T-cell (primary cell): ENCODE measurements at regions not wholly inside any gene's neighbourhood (a gene's known extent, or its start where the extent isn't known, plus 50 kb on each side); places are given as distances from the start of the nearest gene placed in this dataset.

ENCODE experiments used
- ATAC-seq, 4 experiments: fragments of 200-7000 bp in 3 of 4; fragments of 150-1000 bp in 1 of 4; cut with Tn5 transposase; replicated peaks in 1 of 4; 1 replicate in 3 of 4; 2 replicates in 1 of 4; pipeline ENCODE4 v1.10.0; 2021; ENCODE audit warnings: moderate library complexity in 3 of 4, mild to moderate bottlenecking in 2 of 4, moderate number of reproducible peaks in 1 of 4
- CTCF ChIA-PET, 2 donors: fragments of 300-600 bp; sonication (Branson Sonifier 250); formaldehyde crosslinking; loops; one replicate each; lab custom pipeline; 2022; ENCODE audit warnings: antibody characterized with exemption in 2 of 2; lab: Charles Lee
- POLR2A ChIA-PET, 2 donors: fragments of 300-600 bp; sonication (Branson Sonifier 250); formaldehyde crosslinking; loops; one replicate each; lab custom pipeline; 2022; ENCODE audit warnings: antibody characterized with exemption in 2 of 2; lab: Charles Lee
- DNase-seq, 35 experiments: peaks; one replicate each; pipeline versions ENCODE4 v3.0.0 to v3.0.0-alpha.2; 2013 to 2023
- H3K27ac ChIP-seq: one replicate; pipeline ENCODE4 v1.5.1; 2013; ENCODE audit warnings: low read length
- H3K27me3 ChIP-seq, 2 experiments: replicated peaks in 1 of 2; 1 replicate in 1 of 2; 2 replicates in 1 of 2; pipeline versions ENCODE4 v1.6.1 to v1.7.0; 2013; ENCODE audit warnings: low read length in 1 of 2, mixed read lengths in 1 of 2; ENCODE audit not compliant: control insufficient read depth in 2 of 2, insufficient read depth in 2 of 2; ENCODE audit errors: extremely low read depth in 1 of 2
- H3K36me3 ChIP-seq, 2 donors: 1 replicate in 1 of 2; 2 replicates in 1 of 2; pipeline versions ENCODE4 v1.6.1 to v1.7.0; 2013; ENCODE audit warnings: low read length in 1 of 2; ENCODE audit not compliant: control insufficient read depth in 2 of 2, insufficient read depth in 1 of 2; ENCODE audit errors: extremely low read depth in 1 of 2
- H3K4me1 ChIP-seq, 2 experiments: 1 replicate in 1 of 2; 2 replicates in 1 of 2; pipeline versions ENCODE4 v1.6.1 to v1.7.0; 2013; ENCODE audit warnings: low read length in 2 of 2, mixed read lengths in 1 of 2; ENCODE audit not compliant: insufficient read depth in 2 of 2, control insufficient read depth in 1 of 2; ENCODE audit errors: extremely low read depth in 1 of 2
- H3K4me3 ChIP-seq, 2 donors: 1 replicate in 1 of 2; 2 replicates in 1 of 2; pipeline versions ENCODE4 v1.5.1 to v1.7.0; 2013; ENCODE audit warnings: mild to moderate bottlenecking in 2 of 2, low read length in 1 of 2, moderate library complexity in 1 of 2; ENCODE audit not compliant: control insufficient read depth in 1 of 2; ENCODE audit errors: extremely low read depth in 1 of 2
- H3K9me3 ChIP-seq: 2 replicates; pipeline ENCODE4 v1.7.0; 2013
- H3K27ac Mint-ChIP-seq, 2 donors: one replicate each; pipeline ENCODE4 v1.8.0; 2020 to 2021; ENCODE audit warnings: mild to moderate bottlenecking in 2 of 2, mixed read lengths in 2 of 2
- H3K27me3 Mint-ChIP-seq, 2 donors: one replicate each; pipeline ENCODE4 v1.8.0; 2021 to 2022; ENCODE audit warnings: mixed read lengths in 2 of 2
- H3K36me3 Mint-ChIP-seq: one replicate; pipeline ENCODE4 v1.8.0; 2021; ENCODE audit warnings: mixed read lengths
- H3K4me1 Mint-ChIP-seq, 3 donors: one replicate each; pipeline ENCODE4 v1.8.0; 2020 to 2022; ENCODE audit warnings: mixed read lengths in 3 of 3, mild to moderate bottlenecking in 1 of 3
- H3K4me3 Mint-ChIP-seq, 3 donors: one replicate each; pipeline ENCODE4 v1.8.0; 2020 to 2022; ENCODE audit warnings: mild to moderate bottlenecking in 3 of 3, mixed read lengths in 3 of 3, moderate library complexity in 3 of 3
- H3K9me3 Mint-ChIP-seq, 3 donors: one replicate each; pipeline ENCODE4 v1.8.0; 2020 to 2022; ENCODE audit warnings: mixed read lengths in 3 of 3
- WGBS: methylation state at CpG from one replicate; pipeline ENCODE4 v1.1.5; 2013; ENCODE audit warnings: missing lambda C conversion rate; ENCODE audit not compliant: insufficient coverage; 5-methylcytosine and 5-hydroxymethylcytosine counted together

- H3K9me3 ChIP-seq, result no peaks in the 10 kb centered on the region
- no peak overlapping the region for H3K27ac ChIP-seq
- no peaks in the 10 kb centered on the region for H3K36me3 ChIP-seq
- peaks cover 4 to 5% (median 5%) of the 10 kb centered on the region in 3 donors for H3K9me3 Mint-ChIP-seq
- ATAC-seq, result no peak
- no peaks in the 10 kb centered on the region for H3K27me3 Mint-ChIP-seq
- no peak overlapping the region for H3K27ac Mint-ChIP-seq
- peaks cover 4% of the 10 kb centered on the region for H3K36me3 Mint-ChIP-seq
- no peaks in the 10 kb centered on the region for H3K4me1 ChIP-seq
- H3K4me3 ChIP-seq, result no peak overlapping the region
- no peaks in the 10 kb centered on the region for H3K27me3 ChIP-seq
- POLR2A ChIA-PET, result no interaction called here
- WGBS, result 89% methylated on average over 9 of the region's 14 CpGs
- H3K4me1 Mint-ChIP-seq, result no peaks in the 10 kb centered on the region
- H3K4me3 Mint-ChIP-seq, result no peak overlapping the region
- no peak for DNase-seq
- CTCF ChIA-PET, result no interaction called here
Observed at GRCh38 chr12:125493704-125494308, 428.6 kb downstream of the AACS start.

DNA sequence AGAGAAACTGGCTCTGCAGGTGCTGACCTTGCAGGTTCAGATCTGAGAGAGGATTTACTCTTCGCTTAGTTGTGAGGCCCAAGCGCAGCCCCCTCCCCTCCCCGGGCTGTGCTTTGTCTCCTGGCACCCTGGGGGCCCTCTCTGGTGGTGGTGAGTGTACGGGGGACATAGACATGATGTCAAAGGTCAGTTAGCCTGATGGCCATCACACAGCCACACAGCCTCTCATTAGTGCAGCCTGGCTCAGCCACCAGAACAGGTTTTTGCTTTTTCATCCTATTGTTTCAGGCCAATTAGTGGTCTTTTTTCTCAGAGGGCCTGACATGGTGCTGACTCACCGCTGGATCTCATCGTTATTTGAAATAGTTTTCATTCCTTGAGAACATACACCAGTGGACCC, 437.9 kb downstream of the AACS start:
- no peaks in the 10 kb centered on the region for H3K27me3 Mint-ChIP-seq
- no peaks in the 10 kb centered on the region for H3K36me3 ChIP-seq
- DNase-seq (no peak), ATAC-seq (no peak)
- H3K4me1 Mint-ChIP-seq, result no peaks in the 10 kb centered on the region
- CTCF ChIA-PET, result no interaction called here
- peaks cover 0 to 5% (median 0%) of the 10 kb centered on the region in 3 donors for H3K9me3 Mint-ChIP-seq
- H3K4me3 ChIP-seq, result no peak overlapping the region
- no peaks in the 10 kb centered on the region for H3K27me3 ChIP-seq
- no peak overlapping the region for H3K27ac ChIP-seq
- 60% methylated on average over 1 of the region's 6 CpGs for WGBS
- no peaks in the 10 kb centered on the region for H3K36me3 Mint-ChIP-seq
- no peaks in the 10 kb centered on the region for H3K9me3 ChIP-seq
- H3K4me3 Mint-ChIP-seq, result no peak overlapping the region
- H3K27ac Mint-ChIP-seq, result no peak overlapping the region
- POLR2A ChIA-PET, result no interaction called here
- H3K4me1 ChIP-seq, result no peaks in the 10 kb centered on the region

DNA sequence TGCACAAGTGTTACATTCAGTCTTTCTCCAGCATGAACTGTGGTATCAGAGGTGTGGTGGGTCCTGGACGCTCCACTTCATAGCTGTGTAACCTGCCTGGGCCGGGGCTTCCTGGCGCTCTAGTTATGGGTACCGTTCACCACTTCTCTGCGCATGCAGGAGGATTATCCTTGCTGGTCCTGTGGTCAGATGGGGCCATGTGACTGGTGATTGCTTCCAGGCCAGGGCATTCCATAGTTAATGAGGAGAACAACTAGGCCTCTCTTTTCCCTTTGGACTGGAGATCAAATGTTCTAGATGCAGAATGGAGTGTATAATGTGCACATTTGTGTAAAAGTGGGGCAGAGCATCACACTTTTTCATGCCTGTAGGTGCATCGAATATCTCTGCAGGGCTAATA, 444.0 kb downstream of the AACS start:
- no peak for DNase-seq

DNA sequence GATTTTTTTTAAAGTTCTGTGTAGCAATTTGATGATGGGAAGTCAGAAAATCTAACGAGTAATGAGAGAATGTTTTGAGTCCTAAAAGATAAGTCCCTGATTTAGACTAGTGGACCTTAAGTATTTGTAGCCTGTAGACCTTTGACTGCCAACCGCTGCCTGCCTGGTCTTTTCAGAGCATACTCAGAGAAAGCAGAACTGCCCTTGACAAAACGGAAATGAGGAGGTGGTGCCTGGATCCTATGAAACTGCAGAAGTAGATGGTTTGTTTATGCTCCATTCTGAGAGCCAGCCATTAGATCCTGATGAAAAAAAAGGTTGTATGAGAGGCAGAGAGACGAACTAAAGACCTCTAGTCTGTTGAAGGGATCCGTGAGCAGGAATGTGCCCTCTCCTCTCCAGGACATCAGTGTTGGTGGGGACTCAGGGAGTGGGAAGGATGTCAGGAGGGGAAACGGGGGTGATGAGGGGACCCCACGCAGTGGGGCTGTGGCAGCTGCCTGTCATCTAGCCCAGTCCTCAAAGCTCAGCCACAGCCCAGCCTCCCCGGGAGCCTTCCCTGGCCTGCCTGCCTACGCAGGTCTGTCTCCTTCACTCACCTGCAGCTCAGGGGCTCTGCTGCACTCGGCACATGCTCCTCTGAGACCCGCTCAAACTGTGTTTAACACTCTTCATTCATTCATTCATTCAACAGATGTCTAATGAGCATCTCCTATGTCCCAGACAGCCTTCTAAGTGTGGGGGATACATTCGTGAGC, 447.5 kb downstream of the AACS start:
- DNase-seq (no peak), ATAC-seq (no peak)
- Histone ChIP-seq H3K27ac (no peak overlapping the region), H3K4me1 (no peaks in the 10 kb centered on the region), H3K9me3 (no peaks in the 10 kb centered on the region), H3K4me3 (no peak overlapping the region), H3K27me3 (no peaks in the 10 kb centered on the region), H3K36me3 (no peaks in the 10 kb centered on the region)
- CTCF ChIA-PET, result no interaction called here
- Mint-ChIP-seq H3K27me3 (peaks cover 0 to 2% of the 10 kb centered on the region in 2 donors), H3K4me1 (no peaks in the 10 kb centered on the region), H3K27ac (no peak overlapping the region), H3K4me3 (no peak overlapping the region), H3K9me3 (no peaks in the 10 kb centered on the region), H3K36me3 (no peaks in the 10 kb centered on the region)
- POLR2A ChIA-PET, result no interaction called here
- WGBS, result 28% methylated on average over 8 of the region's 12 CpGs

More for the DNA sequence above, 444.0 kb downstream of the AACS start:
- H3K36me3 Mint-ChIP-seq, result no peaks in the 10 kb centered on the region
- no peaks in the 10 kb centered on the region for H3K4me1 Mint-ChIP-seq
- WGBS, result 79% methylated on average over 5 of the region's 6 CpGs
- ChIA-PET CTCF (no interaction called here), POLR2A (no interaction called here)
- peaks cover 0 to 5% (median 0%) of the 10 kb centered on the region in 3 donors for H3K9me3 Mint-ChIP-seq
- H3K27me3 ChIP-seq, result no peaks in the 10 kb centered on the region
- no peaks in the 10 kb centered on the region for H3K4me1 ChIP-seq
- no peak overlapping the region for H3K27ac ChIP-seq
- no peak overlapping the region for H3K4me3 ChIP-seq
- ATAC-seq, result no peak
- no peaks in the 10 kb centered on the region for H3K9me3 ChIP-seq
- peaks cover 0 to 2% of the 10 kb centered on the region in 2 donors for H3K27me3 Mint-ChIP-seq
- H3K27ac Mint-ChIP-seq, result no peak overlapping the region
- H3K36me3 ChIP-seq, result no peaks in the 10 kb centered on the region
- no peak overlapping the region for H3K4me3 Mint-ChIP-seq

DNA sequence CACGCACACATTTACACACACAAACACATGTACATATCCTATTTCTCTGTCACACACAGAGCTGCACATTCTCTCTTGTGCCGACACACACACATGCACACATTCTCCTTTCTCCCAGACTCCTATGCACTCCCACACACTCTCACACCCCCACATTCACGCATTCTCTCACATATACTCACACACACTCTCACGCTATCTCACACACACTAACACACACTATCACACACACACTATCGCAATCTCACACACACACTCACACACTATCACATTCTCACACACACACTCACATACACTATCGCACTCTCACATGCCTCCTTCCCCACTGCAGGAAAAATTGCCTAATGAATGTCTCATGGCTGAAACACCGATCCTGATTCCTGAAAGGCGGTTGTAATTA, 450.7 kb downstream of the AACS start:
- CTCF ChIA-PET, result no interaction called here
- H3K4me3 Mint-ChIP-seq, result no peak overlapping the region
- no peaks in the 10 kb centered on the region for H3K9me3 Mint-ChIP-seq
- no peaks in the 10 kb centered on the region for H3K27me3 ChIP-seq
- DNase-seq (no peak), ATAC-seq (no peak)
- H3K27ac ChIP-seq, result no peak overlapping the region
- no peak overlapping the region for H3K27ac Mint-ChIP-seq
- H3K4me3 ChIP-seq, result no peak overlapping the region
- H3K27me3 Mint-ChIP-seq, result no peaks in the 10 kb centered on the region
- H3K4me1 Mint-ChIP-seq, result no peaks in the 10 kb centered on the region
- H3K36me3 ChIP-seq, result no peaks in the 10 kb centered on the region
- no peaks in the 10 kb centered on the region for H3K9me3 ChIP-seq
- H3K4me1 ChIP-seq, result no peaks in the 10 kb centered on the region
- 86% methylated on average over 5 of the region's 8 CpGs for WGBS
- POLR2A ChIA-PET, result no interaction called here
- no peaks in the 10 kb centered on the region for H3K36me3 Mint-ChIP-seq

- no peak for DNase-seq
- Mint-ChIP-seq H3K9me3 (peaks cover 7 to 8% (median 8%) of the 10 kb centered on the region in 3 donors), H3K36me3 (no peaks in the 10 kb centered on the region), H3K4me3 (no peak overlapping the region), H3K27ac (no peak overlapping the region), H3K27me3 (no peaks in the 10 kb centered on the region), H3K4me1 (no peaks in the 10 kb centered on the region)
- H3K27me3 ChIP-seq, result peaks cover 0 to 4% of the 10 kb centered on the region in 2 experiments
- no peak overlapping the region for H3K4me3 ChIP-seq
- 0% methylated on average over 1 of the region's 2 CpGs for WGBS
- no peak for ATAC-seq
- no peaks in the 10 kb centered on the region for H3K9me3 ChIP-seq
- CTCF ChIA-PET, result no interaction called here
- H3K4me1 ChIP-seq, result no peaks in the 10 kb centered on the region
- H3K36me3 ChIP-seq, result no peaks in the 10 kb centered on the region
- POLR2A ChIA-PET, result no interaction called here
- H3K27ac ChIP-seq, result no peak overlapping the region
Observed at GRCh38 chr12:125518074-125518473, 452.8 kb downstream of the AACS start.
